HEK293 (cell line): ENCODE measurements at regions not wholly inside any gene's neighbourhood (a gene's known extent, or its start where the extent isn't known, plus 50 kb on each side); places are given as distances from the start of the nearest gene placed in this dataset.

Experiments used
- ATF2 ChIP-seq: fragments of 450-650 bp; formaldehyde crosslinking; IDR thresholded peaks from 2 replicates; pipeline ENCODE4 v1.5.1; 2016; ENCODE audit warnings: missing biosample characterization, missing genetic modification characterization, low read depth
- CTCF ChIP-seq: fragments of 450-650 bp; formaldehyde crosslinking; IDR thresholded peaks from 2 replicates; pipeline ENCODE4 v1.5.1; 2016; ENCODE audit warnings: missing biosample characterization, missing genetic modification characterization
- GLIS2 ChIP-seq: fragments of 450-650 bp; formaldehyde crosslinking; IDR thresholded peaks from 2 replicates; pipeline ENCODE4 v1.5.1; 2016; ENCODE audit warnings: missing biosample characterization, missing genetic modification characterization
- MYNN ChIP-seq: fragments of 450-650 bp; formaldehyde crosslinking; IDR thresholded peaks from 2 replicates; pipeline ENCODE4 v1.5.1; 2016; ENCODE audit warnings: missing biosample characterization, missing genetic modification characterization, borderline replicate concordance
- MZF1 ChIP-seq: fragments of 450-650 bp; formaldehyde crosslinking; IDR thresholded peaks from 2 replicates; pipeline ENCODE4 v1.5.1; 2017; ENCODE audit warnings: missing biosample characterization, missing genetic modification characterization, borderline replicate concordance
- ZBTB44 ChIP-seq: fragments of 450-650 bp; IDR thresholded peaks from 2 replicates; pipeline ENCODE4 v1.5.1; 2018; ENCODE audit warnings: missing biosample characterization, mild to moderate bottlenecking, missing genetic modification characterization
- ZNF121 ChIP-seq: fragments of 450-650 bp; formaldehyde crosslinking; IDR thresholded peaks from 2 replicates; pipeline ENCODE4 v1.5.1; 2016; ENCODE audit warnings: missing biosample characterization, missing genetic modification characterization
- ZNF18 ChIP-seq: fragments of 450-650 bp; formaldehyde crosslinking; IDR thresholded peaks from 2 replicates; pipeline ENCODE4 v1.5.1; 2016; ENCODE audit warnings: missing biosample characterization, missing genetic modification characterization
- ZNF2 ChIP-seq: fragments of 450-650 bp; formaldehyde crosslinking; IDR thresholded peaks from 2 replicates; pipeline ENCODE4 v1.5.1; 2016; ENCODE audit warnings: missing biosample characterization, missing genetic modification characterization
- ZNF24 ChIP-seq: fragments of 450-650 bp; formaldehyde crosslinking; IDR thresholded peaks from 2 replicates; pipeline ENCODE4 v1.5.1; 2016; ENCODE audit warnings: missing biosample characterization, missing genetic modification characterization
- ZNF248 ChIP-seq: fragments of 450-650 bp; formaldehyde crosslinking; IDR thresholded peaks from 2 replicates; pipeline ENCODE4 v1.5.1; 2017; ENCODE audit warnings: missing biosample characterization, missing genetic modification characterization
- ZNF449 ChIP-seq: fragments of 450-650 bp; formaldehyde crosslinking; IDR thresholded peaks from 2 replicates; pipeline ENCODE4 v1.5.1; 2017; ENCODE audit warnings: missing biosample characterization, mild to moderate bottlenecking, missing genetic modification characterization, moderate library complexity
- ZNF529 ChIP-seq: fragments of 450-650 bp; formaldehyde crosslinking; IDR thresholded peaks from 2 replicates; pipeline ENCODE4 v1.5.1; 2017; ENCODE audit warnings: missing genetic modification characterization, missing biosample characterization; ENCODE audit not compliant: insufficient replicate concordance
- ZSCAN30 ChIP-seq: fragments of 450-650 bp; IDR thresholded peaks from 2 replicates; pipeline ENCODE4 v1.5.1; 2018; ENCODE audit warnings: missing biosample characterization, mild to moderate bottlenecking, missing genetic modification characterization, moderate library complexity

- no peak for TF ChIP-seq ZNF18 (tag by site-specific recombination)
- no peak for TF ChIP-seq CTCF (tag by site-specific recombination)
- TF ChIP-seq ZNF248 (tag by site-specific recombination), result no peak
- TF ChIP-seq MYNN, result no peak
- TF ChIP-seq ZNF121 (tag by site-specific recombination), result no peak
- no peak for TF ChIP-seq ZNF529 (tag by site-specific recombination)
- no peak for TF ChIP-seq ZNF24 (tag by site-specific recombination)
- TF ChIP-seq ZSCAN30 (tag by site-specific recombination), result no peak
- no peak for TF ChIP-seq ZNF2 (tag by site-specific recombination)
- no peak for TF ChIP-seq ZNF449 (tag by site-specific recombination)
- no peak for TF ChIP-seq ATF2
- no peak for TF ChIP-seq ZBTB44
- TF ChIP-seq GLIS2 (tag by site-specific recombination), result no peak
- TF ChIP-seq MZF1 (tag by site-specific recombination), result no peak
Observed at GRCh38 chr2:64331849-64332699, 121.9 kb upstream of the LGALSL start.
